Neural progenitor cell (in vitro differentiated cells): ENCODE measurements at regions not wholly inside any gene's neighbourhood (a gene's known extent, or its start where the extent isn't known, plus 50 kb on each side); places are given as distances from the start of the nearest gene placed in this dataset.

Source experiments
- DNase-seq: peaks from one replicate; pipeline ENCODE4 v3.0.0-alpha.2; 2016; ENCODE audit warnings: low spot score
- H2AFZ ChIP-seq: fragments of 200-600 bp; sonication (generic); replicated peaks from 2 replicates; pipeline ENCODE4 v1.6.1; 2016; ENCODE audit warnings: antibody characterized with exemption
- H3F3A ChIP-seq: fragments of 200-600 bp; sonication (generic); 2 replicates; pipeline ENCODE4 v1.6.1; 2016; ENCODE audit warnings: antibody characterized with exemption, low read depth
- H3K27ac ChIP-seq: fragments of 200-600 bp; sonication (generic); 2 replicates; pipeline ENCODE4 v1.5.1; 2016; ENCODE audit warnings: mild to moderate bottlenecking
- H3K27me3 ChIP-seq: fragments of 200-600 bp; sonication (generic); 2 replicates; pipeline ENCODE4 v1.6.1; 2016; ENCODE audit warnings: mild to moderate bottlenecking, moderate library complexity
- H3K36me3 ChIP-seq: fragments of 200-600 bp; sonication (generic); 2 replicates; pipeline ENCODE4 v1.5.1; 2016
- H3K4me1 ChIP-seq: fragments of 200-600 bp; sonication (generic); 2 replicates; pipeline ENCODE4 v1.6.1; 2016; ENCODE audit warnings: mixed run types
- H3K4me2 ChIP-seq: fragments of 200-600 bp; sonication (generic); 2 replicates; pipeline ENCODE4 v1.6.1; 2016
- H3K4me3 ChIP-seq: fragments of 200-600 bp; sonication (generic); 2 replicates; pipeline ENCODE4 v1.5.1; 2016
- H3K79me2 ChIP-seq: fragments of 200-600 bp; sonication (generic); 2 replicates; pipeline ENCODE4 v1.6.1; 2016; ENCODE audit warnings: low read depth
- H3K9ac ChIP-seq: fragments of 200-600 bp; sonication (generic); 2 replicates; pipeline ENCODE4 v1.6.1; 2016
- H3K9me3 ChIP-seq: fragments of 200-600 bp; sonication (generic); 2 replicates; pipeline ENCODE4 v1.5.1; 2016; ENCODE audit warnings: low read depth
- H4K20me1 ChIP-seq: fragments of 200-600 bp; sonication (generic); 2 replicates; pipeline ENCODE4 v1.6.1; 2016; ENCODE audit warnings: low read depth
- H3K27ac Mint-ChIP-seq: 3 replicates; pipeline ENCODE4 v1.8.0; 2021; ENCODE audit warnings: mixed read lengths
- H3K27me3 Mint-ChIP-seq: 2 replicates; pipeline ENCODE4 v1.8.0; 2022; ENCODE audit warnings: low read depth, mild to moderate bottlenecking, inconsistent platforms, moderate library complexity, mixed read lengths; ENCODE audit not compliant: insufficient read depth
- H3K36me3 Mint-ChIP-seq: 3 replicates; pipeline ENCODE4 v1.8.0; 2021; ENCODE audit warnings: mixed read lengths
- H3K4me1 Mint-ChIP-seq: 3 replicates; pipeline ENCODE4 v1.8.0; 2021; ENCODE audit warnings: mixed read lengths
- H3K4me3 Mint-ChIP-seq: 3 replicates; pipeline ENCODE4 v1.8.0; 2021; ENCODE audit warnings: mild to moderate bottlenecking, moderate library complexity, mixed read lengths
- H3K9me3 Mint-ChIP-seq: 3 replicates; pipeline ENCODE4 v1.8.0; 2020; ENCODE audit warnings: mixed read lengths
- CTCF ChIP-seq: fragments of 200-600 bp; sonication (generic); IDR thresholded peaks from 2 replicates; pipeline ENCODE4 v1.5.1; 2017; ENCODE audit warnings: antibody characterized with exemption, mild to moderate bottlenecking
- EZH2 ChIP-seq: fragments of 200-600 bp; sonication (generic); IDR thresholded peaks from 2 replicates; pipeline ENCODE4 v1.6.1; 2017; ENCODE audit warnings: antibody characterized with exemption, mild to moderate bottlenecking, moderate library complexity
- EZH2phosphoT487 ChIP-seq: fragments of 200-600 bp; sonication (generic); IDR thresholded peaks from 2 replicates; pipeline ENCODE4 v1.6.1; 2017; ENCODE audit warnings: antibody characterized with exemption

DNA sequence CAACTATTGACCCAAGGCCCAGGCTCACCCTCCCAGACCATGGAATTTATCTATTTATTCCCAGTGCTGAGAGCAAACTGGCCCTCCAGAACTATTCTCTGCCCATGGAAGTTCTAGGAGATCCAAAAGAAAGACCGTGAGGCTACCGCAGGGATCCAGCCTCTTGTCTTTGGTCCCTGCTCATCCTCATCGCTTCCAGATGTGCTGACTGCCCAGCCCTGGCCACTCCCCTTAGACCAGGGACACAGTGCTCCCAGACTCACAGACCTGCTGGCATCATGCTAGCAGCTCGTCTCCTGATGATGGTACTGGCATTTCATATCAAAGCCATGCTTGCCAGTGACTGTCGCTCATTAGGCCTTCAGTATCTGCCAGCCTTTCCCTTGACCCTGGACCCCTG is 405.7 kb upstream of the PPP2R3A start:
- H3F3A ChIP-seq, result no peaks in the 10 kb centered on the region
- no peak for DNase-seq
- H3K9me3 ChIP-seq, result no peaks in the 10 kb centered on the region
- no peak overlapping the region for H3K27ac ChIP-seq
- no peaks in the 10 kb centered on the region for H3K4me1 ChIP-seq
- H2AFZ ChIP-seq, result no peak overlapping the region
- no peak overlapping the region for H3K4me2 ChIP-seq
- H3K4me3 ChIP-seq, result no peak overlapping the region
- Mint-ChIP-seq H3K4me3 (no peak overlapping the region), H3K27ac (no peak overlapping the region), H3K4me1 (peaks cover 3% of the 10 kb centered on the region), H3K9me3 (no peaks in the 10 kb centered on the region), H3K27me3 (no peaks in the 10 kb centered on the region), H3K36me3 (no peaks in the 10 kb centered on the region)
- H3K9ac ChIP-seq, result no peak overlapping the region
- no peaks in the 10 kb centered on the region for H3K79me2 ChIP-seq
- no peak for TF ChIP-seq EZH2
- no peak for TF ChIP-seq EZH2phosphoT487
- no peak for TF ChIP-seq CTCF
- no peaks in the 10 kb centered on the region for H3K36me3 ChIP-seq
- H4K20me1 ChIP-seq, result no peaks in the 10 kb centered on the region
- no peaks in the 10 kb centered on the region for H3K27me3 ChIP-seq

DNA sequence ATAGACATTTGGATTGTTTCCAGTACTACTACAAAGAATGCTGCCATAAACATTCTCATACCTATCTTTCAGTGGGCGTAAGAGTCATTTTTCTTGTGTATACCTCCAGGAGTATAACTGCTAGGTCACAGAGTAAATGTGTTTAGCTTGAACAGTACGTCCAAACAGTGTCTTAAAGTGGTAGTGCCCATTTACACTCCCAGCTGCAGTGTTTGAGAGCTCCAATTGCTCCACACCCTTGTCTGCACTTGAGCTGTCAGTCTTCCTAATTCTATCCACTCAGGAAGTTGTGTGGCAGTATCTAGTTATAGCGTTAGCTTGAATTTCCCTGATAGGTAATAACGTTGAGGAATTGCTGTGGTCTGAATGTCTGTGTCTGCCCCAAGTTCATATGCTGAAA is 404.7 kb upstream of the PPP2R3A start:
- TF ChIP-seq EZH2phosphoT487 (no peak), EZH2 (no peak), CTCF (no peak)
- Mint-ChIP-seq H3K27me3 (no peaks in the 10 kb centered on the region), H3K4me3 (no peak overlapping the region), H3K36me3 (no peaks in the 10 kb centered on the region), H3K9me3 (no peaks in the 10 kb centered on the region), H3K4me1 (peaks cover 6% of the 10 kb centered on the region), H3K27ac (no peak overlapping the region)
- H4K20me1 ChIP-seq, result no peaks in the 10 kb centered on the region
- H3K4me2 ChIP-seq, result no peak overlapping the region
- no peaks in the 10 kb centered on the region for H3K9me3 ChIP-seq
- H3K27me3 ChIP-seq, result no peaks in the 10 kb centered on the region
- no peak overlapping the region for H2AFZ ChIP-seq
- H3K4me1 ChIP-seq, result no peaks in the 10 kb centered on the region
- DNase-seq, result no peak
- no peaks in the 10 kb centered on the region for H3K79me2 ChIP-seq
- no peaks in the 10 kb centered on the region for H3K36me3 ChIP-seq
- no peak overlapping the region for H3K27ac ChIP-seq
- no peak overlapping the region for H3K4me3 ChIP-seq
- no peak overlapping the region for H3K9ac ChIP-seq
- H3F3A ChIP-seq, result no peaks in the 10 kb centered on the region

DNA sequence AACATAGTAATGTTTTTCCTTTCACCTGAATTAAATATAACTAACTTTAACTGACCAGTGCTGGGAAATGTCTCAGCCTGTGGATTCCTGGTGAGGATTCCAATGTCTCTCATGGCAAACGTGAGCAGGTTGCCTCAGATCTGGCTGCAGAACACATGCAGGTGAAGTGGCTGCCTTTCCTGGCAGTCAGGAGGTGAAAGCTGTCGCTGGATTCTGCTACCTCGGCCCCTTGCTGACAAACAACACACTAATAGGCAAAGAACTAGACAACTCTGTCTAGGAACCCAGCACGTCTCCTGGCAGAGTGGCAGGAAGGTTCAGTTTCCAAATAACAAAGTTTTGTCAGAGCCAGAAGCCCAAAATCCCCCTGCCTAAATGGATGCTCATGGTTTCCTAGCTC is 400.8 kb upstream of the PPP2R3A start:
- no peaks in the 10 kb centered on the region for H3K79me2 ChIP-seq
- no peak overlapping the region for H3K27ac Mint-ChIP-seq

More for the DNA sequence above, 400.8 kb upstream of the PPP2R3A start:
- Histone ChIP-seq H3F3A (no peaks in the 10 kb centered on the region), H4K20me1 (no peaks in the 10 kb centered on the region), H3K27me3 (no peaks in the 10 kb centered on the region), H3K4me2 (no peak overlapping the region), H2AFZ (no peak overlapping the region), H3K9me3 (no peaks in the 10 kb centered on the region), H3K4me1 (no peaks in the 10 kb centered on the region), H3K27ac (no peak overlapping the region), H3K36me3 (no peaks in the 10 kb centered on the region), H3K9ac (no peak overlapping the region), H3K4me3 (no peak overlapping the region)
- Mint-ChIP-seq H3K27me3 (no peaks in the 10 kb centered on the region), H3K4me3 (no peak overlapping the region), H3K9me3 (no peaks in the 10 kb centered on the region), H3K36me3 (no peaks in the 10 kb centered on the region), H3K4me1 (peaks cover 3% of the 10 kb centered on the region)
- DNase-seq, result no peak
- TF ChIP-seq CTCF (no peak), EZH2phosphoT487 (no peak), EZH2 (no peak)
